H1 (cell line): ENCODE measurements at regions not wholly inside any gene's neighbourhood (a gene's known extent, or its start where the extent isn't known, plus 50 kb on each side); places are given as distances from the start of the nearest gene placed in this dataset.

Experiments used
- CTCF ChIA-PET: fragments of 300-600 bp; sonication (Branson Sonifier 250); formaldehyde crosslinking; loops from one replicate; lab custom pipeline; 2021; ENCODE audit not compliant: partially characterized antibody; lab: Charles Lee
- POLR2A ChIA-PET: fragments of 300-600 bp; sonication (Branson Sonifier 250); formaldehyde crosslinking; loops from one replicate; lab custom pipeline; 2021; ENCODE audit warnings: inconsistent platforms; ENCODE audit not compliant: partially characterized antibody; lab: Charles Lee
- DNase-seq, 2 experiments: peaks; one replicate each; pipeline versions ENCODE4 v3.0.0 to v3.0.0-alpha.2; 2010 to 2022; ENCODE audit warnings: low spot score in 2 of 2, low read depth in 1 of 2, mixed read lengths in 1 of 2
- FAIRE-seq: peaks from 2 replicates; lab custom pipeline; 2011; peaks lifted over from hg19 to GRCh38; lab: Jason Lieb, UNC
- H2AFZ ChIP-seq: 2 replicates; pipeline ENCODE4 v1.8.1; 2012; ENCODE audit warnings: low read length, inconsistent platforms
- H2AK5ac ChIP-seq: 2 replicates; pipeline ENCODE4 v1.6.1; 2013; ENCODE audit warnings: low read depth, low read length
- H2BK120ac ChIP-seq: replicated peaks from 2 replicates; pipeline ENCODE3; 2013; ENCODE audit warnings: low read depth, low read length, inconsistent platforms
- H2BK12ac ChIP-seq: 2 replicates; pipeline ENCODE4 v1.6.1; 2013; ENCODE audit warnings: low read depth, low read length
- H2BK15ac ChIP-seq: 2 replicates; pipeline ENCODE4 v1.6.1; 2013; ENCODE audit warnings: low read length
- H2BK20ac ChIP-seq: 2 replicates; pipeline ENCODE4 v1.6.1; 2013; ENCODE audit warnings: low read length
- H2BK5ac ChIP-seq: 2 replicates; pipeline ENCODE4 v1.6.1; 2013; ENCODE audit warnings: low read depth, low read length
- H3K14ac ChIP-seq: 2 replicates; pipeline ENCODE4 v1.6.1; 2013; ENCODE audit warnings: inconsistent platforms; ENCODE audit not compliant: insufficient read length
- H3K18ac ChIP-seq: 2 replicates; pipeline ENCODE4 v1.6.1; 2013; ENCODE audit warnings: low read length; ENCODE audit errors: extremely low read depth
- H3K23ac ChIP-seq: 2 replicates; pipeline ENCODE4 v1.6.1; 2013; ENCODE audit warnings: inconsistent platforms; ENCODE audit not compliant: insufficient read length
- H3K23me2 ChIP-seq: 2 replicates; pipeline ENCODE4 v1.6.1; 2013; ENCODE audit warnings: low read depth, low read length
- H3K27ac ChIP-seq: 2 replicates; pipeline ENCODE4 v1.6.1; 2011; ENCODE audit warnings: low read depth, low read length, inconsistent platforms
- H3K27me3 ChIP-seq, 4 experiments: replicated peaks in 1 of 4; 1 replicate in 1 of 4; 2 replicates in 3 of 4; pipeline versions ENCODE4 v1.6.1 to v1.8.1; 2011 to 2013; ENCODE audit warnings: low read length in 3 of 4, mild to moderate bottlenecking in 3 of 4, inconsistent platforms in 2 of 4, mixed read lengths in 2 of 4, moderate library complexity in 1 of 4; ENCODE audit not compliant: control insufficient read depth in 3 of 4, insufficient read depth in 3 of 4; ENCODE audit errors: extremely low read depth in 1 of 4
- H3K36me3 ChIP-seq, 4 experiments: 2 replicates each; pipeline versions ENCODE4 v1.6.1 to v1.8.1; 2011 to 2013; ENCODE audit warnings: mild to moderate bottlenecking in 4 of 4, low read length in 3 of 4, moderate library complexity in 2 of 4, control low read depth in 1 of 4, inconsistent platforms in 1 of 4; ENCODE audit not compliant: insufficient read depth in 4 of 4, control insufficient read depth in 2 of 4
- H3K4ac ChIP-seq: replicated peaks from 2 replicates; pipeline ENCODE3; 2013; ENCODE audit warnings: low read length, low read depth, mixed read lengths, inconsistent platforms; ENCODE audit not compliant: insufficient read length
- H3K4me1 ChIP-seq, 4 experiments: replicated peaks in 1 of 4; 1 replicate in 1 of 4; 2 replicates in 3 of 4; pipeline versions ENCODE4 v1.6.1 to v1.8.1; 2011 to 2013; ENCODE audit warnings: low read length in 3 of 4, inconsistent platforms in 2 of 4, mixed read lengths in 1 of 4; ENCODE audit not compliant: insufficient read depth in 4 of 4, control insufficient read depth in 3 of 4
- H3K4me2 ChIP-seq, 2 experiments: 2 replicates each; pipeline versions ENCODE4 v1.6.1 to v1.8.1; 2011 to 2013; ENCODE audit warnings: low read depth in 2 of 2, low read length in 2 of 2, control low read depth in 1 of 2, inconsistent platforms in 1 of 2, mild to moderate bottlenecking in 1 of 2; ENCODE audit not compliant: insufficient read depth in 1 of 2
- H3K4me3 ChIP-seq, 4 experiments: fragments of 200-600, 300-600 bp in 1 of 4; sonication (generic), shearing (Covaris generic), sonication (Bioruptor Twin) in 1 of 4; 2 replicates each; pipeline versions ENCODE4 v1.5.1 to v1.8.1; 2011 to 2016; ENCODE audit warnings: low read length in 4 of 4, low read depth in 3 of 4, control low read depth in 2 of 4, inconsistent platforms in 2 of 4, mild to moderate bottlenecking in 2 of 4, mixed read lengths in 1 of 4, moderate library complexity in 1 of 4; ENCODE audit not compliant: insufficient read depth in 2 of 4; ENCODE audit errors: extremely low read depth in 1 of 4
- H3K56ac ChIP-seq: replicated peaks from 2 replicates; pipeline ENCODE3; 2013; ENCODE audit warnings: low read depth, mild to moderate bottlenecking, mixed read lengths, low read length, inconsistent platforms; ENCODE audit not compliant: insufficient read length
- H3K79me1 ChIP-seq: 2 replicates; pipeline ENCODE4 v1.6.1; 2013; ENCODE audit warnings: low read depth, low read length, control low read depth
- H3K79me2 ChIP-seq, 2 experiments: 2 replicates each; pipeline versions ENCODE4 v1.6.1 to v1.8.1; 2012 to 2013; ENCODE audit warnings: low read length in 2 of 2, mild to moderate bottlenecking in 2 of 2, inconsistent platforms in 1 of 2; ENCODE audit not compliant: insufficient read depth in 2 of 2, control insufficient read depth in 1 of 2
- H3K9ac ChIP-seq, 4 experiments: replicated peaks in 1 of 4; 1 replicate in 1 of 4; 2 replicates in 3 of 4; pipeline versions ENCODE4 v1.6.1 to v1.8.1; 2011 to 2013; ENCODE audit warnings: low read depth in 3 of 4, low read length in 3 of 4, control low read depth in 2 of 4, mild to moderate bottlenecking in 2 of 4, moderate library complexity in 2 of 4, inconsistent platforms in 1 of 4; ENCODE audit errors: extremely low read depth in 1 of 4
- H3K9me3 ChIP-seq, 2 experiments: 2 replicates each; pipeline versions ENCODE4 v1.6.1 to v1.8.1; 2012 to 2013; ENCODE audit warnings: mild to moderate bottlenecking in 2 of 2, moderate library complexity in 2 of 2, control low read depth in 1 of 2, inconsistent platforms in 1 of 2, low read depth in 1 of 2, low read length in 1 of 2, mixed read lengths in 1 of 2; ENCODE audit not compliant: insufficient read depth in 2 of 2
- H4K20me1 ChIP-seq, 2 experiments: replicated peaks in 1 of 2; 2 replicates each; pipeline versions ENCODE3 to v1.8.1; 2011 to 2013; ENCODE audit warnings: inconsistent platforms in 2 of 2, low read length in 2 of 2, mild to moderate bottlenecking in 1 of 2; ENCODE audit not compliant: insufficient read depth in 2 of 2, control insufficient read depth in 1 of 2
- H4K5ac ChIP-seq: 2 replicates; pipeline ENCODE4 v1.6.1; 2013; ENCODE audit warnings: low read length, low read depth, mixed read lengths, inconsistent platforms; ENCODE audit not compliant: insufficient read length
- H4K8ac ChIP-seq: 2 replicates; pipeline ENCODE4 v1.8.0; 2013; ENCODE audit warnings: mild to moderate bottlenecking, moderate library complexity, low read length, inconsistent platforms; ENCODE audit not compliant: insufficient read depth; ENCODE audit errors: extremely low read depth
- H4K91ac ChIP-seq: replicated peaks from 2 replicates; pipeline ENCODE3; 2013; ENCODE audit warnings: low read length, mixed read lengths, inconsistent platforms; ENCODE audit not compliant: insufficient read length
- CBX5 ChIP-seq: fragments of 300-800, 300-1000 bp; sonication (generic); IDR thresholded peaks from 2 replicates; pipeline ENCODE4 v1.7.1; 2016; ENCODE audit warnings: antibody characterized with exemption, low read length, low read depth
- CBX8 ChIP-seq: fragments of 300-800, 300-1000 bp; sonication (generic); IDR thresholded peaks from 2 replicates; pipeline ENCODE4 v1.7.1; 2016; ENCODE audit warnings: low read depth, low read length, borderline replicate concordance
- CEBPB ChIP-seq: IDR thresholded peaks from 2 replicates; pipeline ENCODE4 v1.6.1; 2012; ENCODE audit warnings: low read depth, low read length
- EGR1 ChIP-seq: IDR thresholded peaks from 2 replicates; pipeline ENCODE4 v1.6.1; 2011; ENCODE audit warnings: low read depth, low read length, borderline replicate concordance
- GABPA ChIP-seq: IDR thresholded peaks from 2 replicates; pipeline ENCODE4 v1.6.1; 2011; ENCODE audit warnings: mild to moderate bottlenecking, low read length, moderate library complexity, borderline replicate concordance; ENCODE audit not compliant: insufficient read depth
- GTF2F1 ChIP-seq: IDR thresholded peaks from 2 replicates; pipeline ENCODE4 v1.6.1; 2012; ENCODE audit warnings: low read depth, low read length, improper control_type of control experiment, borderline replicate concordance
- HDAC2 ChIP-seq, 2 experiments: fragments of 300-600 bp in 1 of 2; sonication (generic) in 1 of 2; IDR thresholded peaks; 2 replicates each; pipeline ENCODE4 v1.6.1; 2011 to 2012; ENCODE audit warnings: low read depth in 2 of 2, low read length in 2 of 2, mild to moderate bottlenecking in 2 of 2, moderate library complexity in 2 of 2, borderline replicate concordance in 1 of 2, inconsistent platforms in 1 of 2
- JUN ChIP-seq: IDR thresholded peaks from 2 replicates; pipeline ENCODE4 v1.6.1; 2011; ENCODE audit warnings: low read depth, mild to moderate bottlenecking, improper control_type of control experiment, low read length
- KDM1A ChIP-seq: fragments of 200-600, 300-600 bp; sonication (generic); IDR thresholded peaks from 2 replicates; pipeline ENCODE4 v1.7.1; 2016; ENCODE audit warnings: mild to moderate bottlenecking, low read length, borderline replicate concordance
- KDM4A ChIP-seq: IDR thresholded peaks from one replicate; pipeline ENCODE4 v1.7.1; 2012; ENCODE audit warnings: low read depth, mild to moderate bottlenecking, moderate library complexity, low read length, inconsistent platforms; ENCODE audit not compliant: severe bottlenecking
- PHF8 ChIP-seq: fragments of 200-600 bp; sonication (generic); conservative IDR thresholded peaks from 2 replicates; pipeline ENCODE4 v1.7.1; 2012; ENCODE audit warnings: low read depth, mild to moderate bottlenecking, inconsistent platforms, low read length, moderate library complexity
- SAP30 ChIP-seq: fragments of 300-600 bp; sonication (generic); IDR thresholded peaks from 2 replicates; pipeline ENCODE4 v1.7.1; 2012; ENCODE audit warnings: low read length, moderate library complexity, mild to moderate bottlenecking, inconsistent platforms; ENCODE audit not compliant: insufficient read depth, insufficient replicate concordance
- SIN3A ChIP-seq, 2 experiments: IDR thresholded peaks in 1 of 2; conservative IDR thresholded peaks in 1 of 2; 2 replicates each; pipeline ENCODE4 v1.6.1; 2011 to 2012; ENCODE audit warnings: low read length in 2 of 2, improper control_type of control experiment in 1 of 2, low read depth in 1 of 2, mild to moderate bottlenecking in 1 of 2
- SIRT6 ChIP-seq: IDR thresholded peaks from one replicate; pipeline ENCODE4 v1.7.1; 2012; ENCODE audit warnings: low read length, inconsistent platforms
- TBP ChIP-seq: IDR thresholded peaks from 2 replicates; pipeline ENCODE4 v1.6.1; 2011; ENCODE audit warnings: low read depth, low read length, improper control_type of control experiment
- WGBS, 2 experiments: shearing (Covaris generic) in 1 of 2; methylation state at CpG; one replicate each; pipeline versions ENCODE4 v1.1.6 to v1.1.7; 2013 to 2015; ENCODE audit warnings: low lambda C conversion rate in 2 of 2, mixed read lengths in 2 of 2, inconsistent platforms in 1 of 2, low coverage in 1 of 2, missing lambda C conversion rate in 1 of 2; ENCODE audit not compliant: insufficient replicate concordance in 2 of 2, insufficient coverage in 1 of 2, insufficient read length in 1 of 2; ENCODE audit errors: extremely low coverage in 1 of 2, missing lambda C conversion rate in 1 of 2; 5-methylcytosine and 5-hydroxymethylcytosine counted together

- FAIRE-seq (no peak), DNase-seq (no peak)
- 94% methylated on average over 2 of the region's 2 CpGs; no CpG with 5 or more reads in 1 of the 2 experiments for WGBS, 2 experiments
- H2AFZ ChIP-seq = no peak overlapping the region
- no peaks in the 10 kb centered on the region for H3K9me3 ChIP-seq
- no peak overlapping the region for H3K27ac ChIP-seq
- no peaks in the 10 kb centered on the region for H4K20me1 ChIP-seq
- no peak overlapping the region for H4K8ac ChIP-seq
- H3K79me2 ChIP-seq = no peaks in the 10 kb centered on the region
- CTCF ChIA-PET = no interaction called here
- H2BK120ac ChIP-seq = no peak overlapping the region
- no peak overlapping the region for H3K18ac ChIP-seq
- no peak overlapping the region for H3K4me2 ChIP-seq
- H4K5ac ChIP-seq = no peak overlapping the region
- no peaks in the 10 kb centered on the region for H3K23me2 ChIP-seq
- H2BK20ac ChIP-seq = no peak overlapping the region
- H3K4me3 ChIP-seq = no peak overlapping the region
- H2AK5ac ChIP-seq = no peak overlapping the region
- H3K79me1 ChIP-seq = no peaks in the 10 kb centered on the region
- POLR2A ChIA-PET = no interaction called here
- H3K27me3 ChIP-seq = no peaks in the 10 kb centered on the region
- no peak overlapping the region for H3K14ac ChIP-seq
- no peak overlapping the region for H2BK5ac ChIP-seq
- H3K4ac ChIP-seq = no peak overlapping the region
- no peak overlapping the region for H3K23ac ChIP-seq
- no peak overlapping the region for H3K9ac ChIP-seq
- no peak overlapping the region for H4K91ac ChIP-seq
- H3K36me3 ChIP-seq = no peaks in the 10 kb centered on the region
- no peak overlapping the region for H2BK12ac ChIP-seq
- H3K4me1 ChIP-seq = peaks cover 0 to 4% (median 2%) of the 10 kb centered on the region in 4 experiments; a peak in 3 of 7 replicates
- H2BK15ac ChIP-seq = no peak overlapping the region
- no peak overlapping the region for H3K56ac ChIP-seq
- TF ChIP-seq JUN (no peak), KDM1A (no peak), HDAC2 (IDR thresholded peaks at IDR 0.05; ENCODE audit: borderline replicate concordance in 1 of 2, low read depth in 2 of 2, low read length in 2 of 2) (no peak), SIRT6 (no peak), CEBPB (no peak), CBX5 (no peak), EGR1 (no peak), GABPA (no peak), SIN3A (conservative IDR thresholded peaks at IDR 0.05 in 1 of 2, IDR thresholded peaks at IDR 0.05 in 1 of 2; ENCODE audit: low read depth in 1 of 2, low read length in 2 of 2) (no peak), TBP (no peak), CBX8 (no peak), SAP30 (no peak), PHF8 (no peak), GTF2F1 (no peak), KDM4A (no peak)
These were observed 94.3 kb upstream of the KLF7 start for GRCh38 chr2:207260021-207260420.
